WI38 (cell line): ENCODE measurements at regions not wholly inside any gene's neighbourhood (a gene's known extent, or its start where the extent isn't known, plus 50 kb on each side); places are given as distances from the start of the nearest gene placed in this dataset.

ENCODE experiments used
- H3K4me3 ChIP-seq: 2 replicates; pipeline ENCODE4 v1.5.1; 2011; ENCODE audit warnings: low read depth, mild to moderate bottlenecking, control low read depth, low read length
- CTCF ChIP-seq: IDR thresholded peaks from 2 replicates; pipeline ENCODE4 v1.5.1; 2012; ENCODE audit warnings: low read depth, mild to moderate bottlenecking, control low read depth, low read length

- H3K4me3 ChIP-seq = no peak overlapping the region
- TF ChIP-seq CTCF = no peak
Observed at GRCh38 chr5:173815571-173815970, 72.6 kb upstream of the CPEB4 start.

GRCh38 chr5:173816728-173817127 lies 71.4 kb upstream of the CPEB4 start:
- TF ChIP-seq CTCF = no peak

GRCh38 chr5:173817561-173817960 lies 70.6 kb upstream of the CPEB4 start:
- no peak overlapping the region for H3K4me3 ChIP-seq
- no peak for TF ChIP-seq CTCF

More at GRCh38 chr5:173816728-173817127, 71.4 kb upstream of the CPEB4 start:
- no peak overlapping the region for H3K4me3 ChIP-seq

GRCh38 chr5:173819521-173819920 lies 68.6 kb upstream of the CPEB4 start:
- TF ChIP-seq CTCF = no peak
- no peak overlapping the region for H3K4me3 ChIP-seq

- TF ChIP-seq CTCF = no peak
- no peak overlapping the region for H3K4me3 ChIP-seq
Observed at GRCh38 chr5:173823274-173823644, 64.9 kb upstream of the CPEB4 start.

GRCh38 chr5:173823721-173824567 lies 64.2 kb upstream of the CPEB4 start:
- H3K4me3 ChIP-seq = no peak overlapping the region
- no peak for TF ChIP-seq CTCF

GRCh38 chr5:173825215-173825865 lies 62.8 kb upstream of the CPEB4 start:
- TF ChIP-seq CTCF = no peak
- no peak overlapping the region for H3K4me3 ChIP-seq
